Epithelial cell of esophagus (primary cell): ENCODE measurements at regions not wholly inside any gene's neighbourhood (a gene's known extent, or its start where the extent isn't known, plus 50 kb on each side); places are given as distances from the start of the nearest gene placed in this dataset.
"Not testable (repeated sequence)": the region's sequence is repeated elsewhere in the genome, so short reads cannot be mapped to it uniquely, and the experiment has no call there.

Source experiments
- DNase-seq: peaks from one replicate; pipeline ENCODE4 v3.0.0; 2010; ENCODE audit warnings: low read depth
- H3K4me3 ChIP-seq: 2 replicates; pipeline ENCODE4 v1.5.1; 2011; ENCODE audit warnings: mild to moderate bottlenecking, low read length, control low read depth
- TF ChIP-seq, protein P1 (sequence below): IDR thresholded peaks from 2 replicates; pipeline ENCODE4 v1.5.1; 2011; ENCODE audit warnings: low read depth, mild to moderate bottlenecking, low read length, control low read depth, inconsistent platforms; ENCODE audit not compliant: insufficient read depth; ENCODE audit errors: missing control alignments

DNA sequence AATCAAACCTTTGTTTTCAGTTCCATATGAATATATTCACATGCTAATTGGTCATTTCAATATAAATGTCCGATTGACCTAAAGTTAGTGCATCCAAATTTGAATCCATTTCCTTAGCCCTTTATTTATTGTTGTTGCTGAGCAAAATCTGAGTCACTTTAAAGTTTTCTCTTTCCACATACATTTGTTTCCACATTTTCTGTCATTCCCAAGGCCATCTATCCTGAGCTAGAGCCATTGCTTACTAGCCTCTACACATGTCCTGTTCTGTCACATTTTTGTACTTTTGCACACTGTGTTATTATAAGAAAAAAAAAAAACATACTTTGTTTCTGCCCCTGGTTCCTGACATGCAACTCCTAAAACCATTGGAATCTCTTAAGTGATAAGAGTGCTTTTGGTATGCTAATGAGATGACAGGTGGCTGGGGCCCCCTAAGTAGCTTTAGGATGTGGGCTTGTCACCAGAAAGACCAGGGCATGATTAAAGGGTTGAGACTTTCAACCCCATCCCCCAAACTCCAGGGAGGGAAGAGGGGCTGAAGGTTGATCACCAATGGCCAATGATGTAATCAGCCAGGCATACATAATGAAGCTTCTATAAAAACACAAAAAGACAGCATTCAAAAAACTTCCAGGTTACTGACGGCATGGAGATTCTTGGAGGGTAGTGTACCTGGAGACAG is 353.3 kb upstream of the MAGEB16 start:
- TF ChIP-seq, protein P1, sequence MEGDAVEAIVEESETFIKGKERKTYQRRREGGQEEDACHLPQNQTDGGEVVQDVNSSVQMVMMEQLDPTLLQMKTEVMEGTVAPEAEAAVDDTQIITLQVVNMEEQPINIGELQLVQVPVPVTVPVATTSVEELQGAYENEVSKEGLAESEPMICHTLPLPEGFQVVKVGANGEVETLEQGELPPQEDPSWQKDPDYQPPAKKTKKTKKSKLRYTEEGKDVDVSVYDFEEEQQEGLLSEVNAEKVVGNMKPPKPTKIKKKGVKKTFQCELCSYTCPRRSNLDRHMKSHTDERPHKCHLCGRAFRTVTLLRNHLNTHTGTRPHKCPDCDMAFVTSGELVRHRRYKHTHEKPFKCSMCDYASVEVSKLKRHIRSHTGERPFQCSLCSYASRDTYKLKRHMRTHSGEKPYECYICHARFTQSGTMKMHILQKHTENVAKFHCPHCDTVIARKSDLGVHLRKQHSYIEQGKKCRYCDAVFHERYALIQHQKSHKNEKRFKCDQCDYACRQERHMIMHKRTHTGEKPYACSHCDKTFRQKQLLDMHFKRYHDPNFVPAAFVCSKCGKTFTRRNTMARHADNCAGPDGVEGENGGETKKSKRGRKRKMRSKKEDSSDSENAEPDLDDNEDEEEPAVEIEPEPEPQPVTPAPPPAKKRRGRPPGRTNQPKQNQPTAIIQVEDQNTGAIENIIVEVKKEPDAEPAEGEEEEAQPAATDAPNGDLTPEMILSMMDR = no peak
- DNase-seq = peak; percentile 37
- H3K4me3 ChIP-seq = no peak overlapping the region

DNA sequence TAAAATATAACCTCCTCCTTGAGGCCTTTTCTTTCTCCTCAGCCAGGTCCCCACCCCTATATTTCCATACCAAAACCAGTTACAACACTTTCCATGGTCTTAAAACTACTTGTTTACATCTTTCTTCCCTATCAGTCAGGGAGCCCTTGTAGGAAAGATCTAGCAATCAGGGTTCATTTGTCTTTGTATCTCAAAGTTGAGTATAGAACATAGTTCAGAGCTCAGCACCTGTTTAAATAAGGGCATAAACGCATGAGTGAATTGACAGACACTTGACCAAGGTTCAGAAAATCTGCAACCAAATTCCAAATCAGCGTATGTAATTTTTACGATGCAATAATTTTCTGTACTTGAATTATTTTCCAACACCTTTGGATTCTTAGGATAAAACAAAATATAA is 352.2 kb upstream of the MAGEB16 start:
- DNase-seq = no peak
- TF ChIP-seq, protein P1 = no peak
- no peak overlapping the region for H3K4me3 ChIP-seq

DNA sequence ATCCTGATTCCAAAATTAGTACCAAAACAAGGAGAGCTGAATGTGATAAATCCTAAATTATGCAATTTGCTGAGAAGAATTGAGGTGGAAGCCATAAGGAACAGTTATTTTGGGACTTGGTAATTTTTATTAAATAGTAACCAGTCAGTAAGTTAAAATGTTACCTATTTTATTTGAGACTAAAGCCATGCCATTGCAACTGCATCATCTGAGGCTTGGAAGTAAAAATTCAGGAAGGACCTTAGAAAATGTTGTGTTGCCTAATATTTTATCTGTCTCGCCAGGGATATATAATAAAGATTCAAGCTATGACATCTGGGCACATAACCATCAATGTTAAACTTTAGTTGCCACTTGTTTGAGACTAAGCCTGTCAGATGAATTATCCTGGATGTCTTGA is 341.3 kb upstream of the MAGEB16 start:
- no peak for DNase-seq

DNA sequence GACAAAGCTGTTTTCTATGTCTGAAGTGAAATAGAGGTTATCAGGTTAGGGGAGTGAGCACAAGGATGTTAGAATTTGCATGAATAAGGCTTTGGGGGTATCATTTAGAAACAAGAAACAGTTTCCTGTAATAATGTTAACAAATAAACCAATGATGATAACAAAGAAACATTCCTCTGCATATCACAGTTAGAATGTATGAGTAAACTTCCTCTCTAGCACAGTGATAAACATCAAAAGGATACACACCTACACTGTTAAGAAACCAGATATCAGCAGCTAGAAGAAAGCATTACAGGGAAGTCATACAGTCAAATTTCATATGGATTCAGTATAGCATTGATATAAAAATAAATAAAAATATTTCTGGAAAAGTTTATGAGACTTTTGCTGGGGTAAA is 340.0 kb upstream of the MAGEB16 start:
- no peak for DNase-seq
- no peak overlapping the region for H3K4me3 ChIP-seq
- TF ChIP-seq, protein P1 = no peak

More for the DNA sequence above, 341.3 kb upstream of the MAGEB16 start:
- no peak overlapping the region for H3K4me3 ChIP-seq
- TF ChIP-seq, protein P1 = no peak

DNA sequence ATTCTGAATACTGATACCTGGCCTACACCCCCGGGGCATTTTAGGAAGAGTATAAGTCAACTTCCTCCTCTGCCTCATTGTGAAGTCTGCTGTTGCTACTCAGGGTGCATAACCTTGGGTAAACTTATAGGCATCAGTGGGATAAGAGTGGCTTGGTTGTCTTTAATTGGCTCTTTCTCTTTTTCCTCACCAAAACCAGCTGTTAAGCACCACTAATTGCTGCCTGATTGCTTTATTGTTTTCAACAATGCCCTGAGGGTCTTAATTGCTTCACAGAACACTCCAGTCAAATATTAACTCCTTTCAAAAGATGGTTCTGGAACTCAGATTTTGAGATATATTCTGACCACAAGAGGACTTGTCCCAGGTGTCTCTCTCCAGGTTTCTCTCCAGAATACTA is 337.0 kb upstream of the MAGEB16 start:
- DNase-seq = peak; percentile 10
- TF ChIP-seq, protein P1 = no peak

DNA sequence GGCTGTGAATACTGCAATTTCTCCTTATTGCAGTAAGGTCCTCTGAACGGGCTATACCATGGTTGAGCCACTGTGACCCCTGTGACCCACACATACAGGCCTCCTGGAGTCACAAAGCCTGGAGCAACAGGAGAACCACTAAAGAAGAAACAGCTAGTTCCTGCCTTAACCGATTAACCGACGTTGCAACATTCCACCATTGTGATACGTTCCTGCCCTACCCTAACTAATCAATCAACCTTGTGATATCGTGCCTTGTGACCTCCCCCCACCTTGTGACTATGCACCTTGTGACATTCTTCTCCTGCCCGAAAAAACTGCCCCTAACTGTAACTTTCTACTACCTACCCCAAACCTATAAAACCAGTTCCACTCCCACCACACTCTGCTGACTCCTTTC is 301.5 kb upstream of the MAGEB16 start:
- DNase-seq, H3K4me3 ChIP-seq: not testable (repeated sequence)

More for the DNA sequence above, 337.0 kb upstream of the MAGEB16 start:
- H3K4me3 ChIP-seq = no peak overlapping the region

DNA sequence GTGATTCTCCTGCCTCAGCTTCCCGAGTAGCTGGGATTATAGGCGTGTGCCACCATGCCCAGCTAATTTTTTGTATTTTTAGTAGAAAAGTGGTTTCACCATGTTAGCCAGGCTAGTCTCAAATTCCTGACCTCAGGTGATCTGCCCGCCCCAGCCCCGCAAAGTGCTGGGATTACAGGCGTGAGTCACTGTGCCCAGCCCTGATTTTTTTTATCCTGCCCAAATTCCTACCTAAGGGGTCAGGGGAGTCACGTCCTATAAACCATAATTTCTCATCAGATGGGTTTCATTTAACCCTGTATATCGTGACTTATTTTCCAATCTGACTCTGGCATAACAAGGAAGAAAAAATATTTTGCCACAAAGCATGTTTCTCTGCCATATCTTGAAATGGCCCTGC is 300.7 kb upstream of the MAGEB16 start:
- DNase-seq = peak; percentile 14
- H3K4me3 ChIP-seq = not testable (repeated sequence)

DNA sequence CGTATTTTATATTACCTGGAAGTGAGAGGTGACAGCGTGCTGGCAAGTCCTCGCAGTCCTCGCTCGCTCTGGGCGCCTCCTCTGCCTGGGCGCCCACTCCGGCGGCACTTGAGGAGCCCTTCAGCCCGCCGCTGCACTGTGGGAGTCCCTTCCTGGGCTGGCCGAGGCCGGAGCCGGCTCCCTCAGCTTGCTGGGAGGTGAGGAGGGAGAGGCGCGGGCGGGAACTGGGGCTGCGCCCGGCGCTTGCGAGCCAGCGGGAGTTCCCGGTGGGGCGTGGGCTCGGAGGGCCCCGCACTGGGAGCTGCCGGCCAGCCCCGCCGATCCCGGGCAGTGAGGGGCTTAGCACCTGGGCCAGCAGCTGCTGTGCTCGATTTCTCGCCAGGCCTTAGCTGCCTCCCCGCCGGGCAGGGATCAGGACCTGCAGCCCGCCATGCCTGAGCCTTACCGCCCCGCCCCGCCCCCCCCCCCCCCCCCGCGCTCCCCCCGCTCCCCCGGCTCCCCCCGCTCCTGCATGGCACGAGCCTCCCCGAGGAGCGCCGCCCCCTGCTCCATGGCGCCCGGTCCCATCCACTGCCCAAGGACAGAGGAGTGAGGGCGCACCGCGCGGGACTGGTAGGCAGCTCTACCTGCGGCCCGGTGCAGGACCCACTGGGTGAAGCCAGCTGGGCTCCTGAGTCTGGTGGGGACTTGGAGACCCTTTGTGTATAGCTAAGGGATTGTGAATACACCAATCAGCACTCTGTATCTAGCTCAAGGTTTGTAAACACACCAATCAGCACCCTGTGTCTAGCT is 298.9 kb upstream of the MAGEB16 start:
- TF ChIP-seq, protein P1 = no peak
- no peak for DNase-seq
- no peak overlapping the region for H3K4me3 ChIP-seq
